COLO829 (cell line): ENCODE measurements at regions not wholly inside any gene's neighbourhood (a gene's known extent, or its start where the extent isn't known, plus 50 kb on each side); places are given as distances from the start of the nearest gene placed in this dataset.
"Not testable (repeated sequence)": the region's sequence is repeated elsewhere in the genome, so short reads cannot be mapped to it uniquely, and the experiment has no call there.

Experiments
- DNase-seq: peaks from one replicate; pipeline ENCODE4 v3.0.0; 2012; ENCODE audit warnings: low spot score

- no peak for DNase-seq
These were observed 1130.8 kb downstream of the FAT4 start for GRCh38 chr4:126445596-126445995.

GRCh38 chr4:126446917-126447316 lies 1132.2 kb downstream of the FAT4 start:
- no peak for DNase-seq

GRCh38 chr4:126448086-126448845 lies 1133.5 kb downstream of the FAT4 start:
- no peak for DNase-seq

- no peak for DNase-seq
These were observed 1136.6 kb downstream of the FAT4 start for GRCh38 chr4:126451237-126451873.

GRCh38 chr4:126455865-126456264 lies 1141.1 kb downstream of the FAT4 start:
- no peak for DNase-seq

GRCh38 chr4:126458993-126459392 lies 1144.2 kb downstream of the FAT4 start:
- DNase-seq = no peak

GRCh38 chr4:126465341-126465740 lies 1150.6 kb downstream of the FAT4 start:
- no peak for DNase-seq

- DNase-seq = no peak
These were observed 1152.1 kb downstream of the FAT4 start for GRCh38 chr4:126466848-126467247.

- no peak for DNase-seq
These were observed 1153.4 kb downstream of the FAT4 start for GRCh38 chr4:126468144-126468543.

- DNase-seq = no peak
These were observed 1156.1 kb downstream of the FAT4 start for GRCh38 chr4:126470862-126471261.

GRCh38 chr4:126475730-126476129 lies 1157.0 kb upstream of the INTU start:
- DNase-seq = no peak

GRCh38 chr4:126479709-126480108 lies 1153.0 kb upstream of the INTU start:
- DNase-seq = no peak

GRCh38 chr4:126482311-126482710 lies 1150.4 kb upstream of the INTU start:
- DNase-seq = no peak

GRCh38 chr4:126486377-126486776 lies 1146.4 kb upstream of the INTU start:
- no peak for DNase-seq

GRCh38 chr4:126489826-126490463 lies 1142.8 kb upstream of the INTU start:
- no peak for DNase-seq

GRCh38 chr4:126495163-126495752 lies 1137.5 kb upstream of the INTU start:
- DNase-seq = no peak

GRCh38 chr4:126512979-126513378 lies 1119.8 kb upstream of the INTU start:
- DNase-seq = no peak

GRCh38 chr4:126513596-126513995 lies 1119.2 kb upstream of the INTU start:
- DNase-seq = no peak

GRCh38 chr4:126520731-126521130 lies 1112.0 kb upstream of the INTU start:
- no peak for DNase-seq

GRCh38 chr4:126525400-126525799 lies 1107.4 kb upstream of the INTU start:
- not testable (repeated sequence) for DNase-seq

- DNase-seq = no peak
These were observed 1106.4 kb upstream of the INTU start for GRCh38 chr4:126526335-126526734.

GRCh38 chr4:126529997-126530396 lies 1102.8 kb upstream of the INTU start:
- DNase-seq = no peak
